Left lung (tissue), 4 donors: ENCODE measurements at regions not wholly inside any gene's neighbourhood (a gene's known extent, or its start where the extent isn't known, plus 50 kb on each side); places are given as distances from the start of the nearest gene placed in this dataset.

ENCODE experiments used
- ATAC-seq: fragments of 200-7000 bp; cut with Tn5 transposase; one replicate; pipeline ENCODE4 v1.9.1; 2020; ENCODE audit warnings: moderate library complexity
- DNase-seq, 4 donors: peaks; one replicate each; pipeline ENCODE4 v3.0.0-alpha.2; 2013 to 2020
- H3K27ac ChIP-seq, 2 donors: fragments of 200-600 bp; sonication (generic) in 1 of 2; one replicate each; pipeline versions ENCODE4 v1.5.0 to v1.8.0; 2020 to 2021
- H3K27me3 ChIP-seq, 2 donors: fragments of 200-600 bp; sonication (generic) in 1 of 2; one replicate each; pipeline versions ENCODE4 v1.5.0 to v1.8.0; 2020 to 2021
- H3K36me3 ChIP-seq, 2 donors: fragments of 200-600 bp; sonication (generic) in 1 of 2; one replicate each; pipeline versions ENCODE4 v1.5.0 to v1.8.0; 2020 to 2021
- H3K4me1 ChIP-seq, 2 donors: fragments of 200-600 bp; one replicate each; pipeline ENCODE4 v1.8.0; 2021
- H3K4me3 ChIP-seq, 2 donors: fragments of 200-600 bp; sonication (generic) in 1 of 2; one replicate each; pipeline versions ENCODE4 v1.5.0 to v1.8.0; 2020 to 2021; ENCODE audit warnings: mild to moderate bottlenecking in 1 of 2
- H3K9me3 ChIP-seq, 2 donors: fragments of 200-600 bp; sonication (generic) in 1 of 2; one replicate each; pipeline versions ENCODE4 v1.5.0 to v1.8.0; 2020 to 2021
- intact Hi-C, 2 donors: fragments of 100-400 bp; cut with DNase I; formaldehyde crosslinking; loops; one replicate each; pipeline versions ENCODE4 v1.11.2 to v1.14.2; 2022
- TF ChIP-seq, protein P1 (sequence below), 2 donors: fragments of 200-600 bp; sonication (generic) in 1 of 2; IDR thresholded peaks; one replicate each; pipeline versions ENCODE4 v1.5.0 to v1.8.0; 2021; ENCODE audit warnings: antibody characterized with exemption in 2 of 2
- donor health status: DM: no; HTN: yes; CAD: no.
- donor health status: DM: no; HTN: no; CAD: no.

DNA sequence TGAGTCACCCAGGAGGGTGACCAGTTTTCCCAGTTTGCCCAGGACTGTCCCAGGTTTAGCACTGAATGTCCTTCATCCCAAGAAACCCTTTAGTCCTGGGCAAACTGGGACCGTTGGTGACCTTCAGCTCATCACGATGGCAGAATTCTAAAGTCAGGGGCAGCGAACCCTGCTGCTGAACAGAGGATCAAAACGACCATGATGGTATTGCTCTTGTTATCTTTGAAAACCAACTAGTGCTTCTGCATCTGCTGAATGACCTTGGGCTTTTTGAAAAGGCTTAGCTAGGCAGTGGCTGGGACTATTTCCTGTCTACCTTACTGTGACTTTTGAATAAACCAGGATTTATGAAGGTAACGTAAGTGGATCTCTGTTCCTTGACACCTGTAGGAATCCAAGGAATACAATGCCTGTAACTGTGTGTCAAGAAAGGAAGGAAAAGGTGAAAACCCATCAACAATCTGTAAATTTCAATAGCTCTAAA lies 281.9 kb downstream of the SOX9 start:
- no peak overlapping the region for H3K4me3 ChIP-seq
- DNase-seq (no peak), ATAC-seq (no peak)
- TF ChIP-seq, protein P1, sequence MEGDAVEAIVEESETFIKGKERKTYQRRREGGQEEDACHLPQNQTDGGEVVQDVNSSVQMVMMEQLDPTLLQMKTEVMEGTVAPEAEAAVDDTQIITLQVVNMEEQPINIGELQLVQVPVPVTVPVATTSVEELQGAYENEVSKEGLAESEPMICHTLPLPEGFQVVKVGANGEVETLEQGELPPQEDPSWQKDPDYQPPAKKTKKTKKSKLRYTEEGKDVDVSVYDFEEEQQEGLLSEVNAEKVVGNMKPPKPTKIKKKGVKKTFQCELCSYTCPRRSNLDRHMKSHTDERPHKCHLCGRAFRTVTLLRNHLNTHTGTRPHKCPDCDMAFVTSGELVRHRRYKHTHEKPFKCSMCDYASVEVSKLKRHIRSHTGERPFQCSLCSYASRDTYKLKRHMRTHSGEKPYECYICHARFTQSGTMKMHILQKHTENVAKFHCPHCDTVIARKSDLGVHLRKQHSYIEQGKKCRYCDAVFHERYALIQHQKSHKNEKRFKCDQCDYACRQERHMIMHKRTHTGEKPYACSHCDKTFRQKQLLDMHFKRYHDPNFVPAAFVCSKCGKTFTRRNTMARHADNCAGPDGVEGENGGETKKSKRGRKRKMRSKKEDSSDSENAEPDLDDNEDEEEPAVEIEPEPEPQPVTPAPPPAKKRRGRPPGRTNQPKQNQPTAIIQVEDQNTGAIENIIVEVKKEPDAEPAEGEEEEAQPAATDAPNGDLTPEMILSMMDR (IDR thresholded peaks at IDR 0.05), result no peak
- H3K27me3 ChIP-seq, result no peaks in the 10 kb centered on the region
- peaks cover 2 to 3% of the 10 kb centered on the region in 2 donors for H3K4me1 ChIP-seq
- intact Hi-C loops, result no loop called here
- H3K27ac ChIP-seq, result no peak overlapping the region
- H3K9me3 ChIP-seq, result no peaks in the 10 kb centered on the region
- no peaks in the 10 kb centered on the region for H3K36me3 ChIP-seq

DNA sequence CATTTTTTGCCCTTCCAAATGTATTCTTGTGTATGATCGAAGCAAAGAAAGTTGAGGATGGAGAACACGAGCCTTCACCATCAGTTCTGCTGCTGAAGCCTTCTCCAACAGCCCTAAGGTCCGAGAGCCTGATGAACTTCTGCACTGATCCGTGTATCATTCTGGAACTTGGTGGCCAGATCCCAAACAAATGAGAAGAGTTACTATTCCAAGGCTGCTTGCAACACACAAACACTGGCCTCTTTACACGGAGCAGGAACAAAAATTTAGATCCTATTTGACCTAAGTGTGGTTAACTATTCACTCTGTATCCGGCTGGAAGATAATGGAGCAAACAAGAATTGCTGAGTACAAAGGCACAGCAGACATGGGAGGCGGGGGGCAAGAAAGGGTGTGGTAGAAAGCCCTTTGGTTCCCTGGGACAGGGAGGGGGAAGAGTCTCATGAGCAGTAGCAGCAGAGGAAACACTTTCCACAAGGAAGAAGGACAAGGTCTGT lies 282.9 kb downstream of the SOX9 start:
- Histone ChIP-seq H3K4me1 (peaks cover 4% of the 10 kb centered on the region in 2 donors), H3K9me3 (no peaks in the 10 kb centered on the region), H3K36me3 (no peaks in the 10 kb centered on the region), H3K4me3 (no peak overlapping the region), H3K27ac (no peak overlapping the region), H3K27me3 (no peaks in the 10 kb centered on the region)
- intact Hi-C loops, result no loop called here
- no peak for ATAC-seq
- DNase-seq, result no peak
- TF ChIP-seq, protein P1 (IDR thresholded peaks at IDR 0.05), result no peak

DNA sequence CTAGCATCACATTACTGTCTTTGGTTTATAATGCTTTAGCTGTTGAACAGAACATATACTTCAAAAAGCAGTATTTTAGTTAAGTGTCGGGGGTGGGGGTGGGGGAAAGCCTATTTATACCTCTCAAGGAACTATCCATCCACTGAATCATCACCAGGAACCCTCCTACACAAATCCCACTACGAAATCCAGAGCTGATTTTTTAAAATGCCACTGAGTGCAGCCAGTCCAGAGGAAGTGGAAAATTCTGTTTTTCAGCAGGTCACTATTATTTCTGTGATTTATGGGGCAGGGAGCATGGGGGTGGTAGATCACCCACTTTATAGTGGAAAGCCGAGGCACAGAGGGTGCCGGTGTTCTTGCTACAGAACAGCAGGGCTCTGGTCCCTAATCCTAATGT lies 284.1 kb downstream of the SOX9 start:
- DNase-seq (no peak), ATAC-seq (no peak)
- Histone ChIP-seq H3K36me3 (no peaks in the 10 kb centered on the region), H3K9me3 (no peaks in the 10 kb centered on the region), H3K27ac (no peak overlapping the region), H3K4me1 (peaks cover 4% of the 10 kb centered on the region in 2 donors), H3K27me3 (no peaks in the 10 kb centered on the region), H3K4me3 (no peak overlapping the region)
- TF ChIP-seq, protein P1 (IDR thresholded peaks at IDR 0.05), result no peak
- intact Hi-C loops, result no loop called here

DNA sequence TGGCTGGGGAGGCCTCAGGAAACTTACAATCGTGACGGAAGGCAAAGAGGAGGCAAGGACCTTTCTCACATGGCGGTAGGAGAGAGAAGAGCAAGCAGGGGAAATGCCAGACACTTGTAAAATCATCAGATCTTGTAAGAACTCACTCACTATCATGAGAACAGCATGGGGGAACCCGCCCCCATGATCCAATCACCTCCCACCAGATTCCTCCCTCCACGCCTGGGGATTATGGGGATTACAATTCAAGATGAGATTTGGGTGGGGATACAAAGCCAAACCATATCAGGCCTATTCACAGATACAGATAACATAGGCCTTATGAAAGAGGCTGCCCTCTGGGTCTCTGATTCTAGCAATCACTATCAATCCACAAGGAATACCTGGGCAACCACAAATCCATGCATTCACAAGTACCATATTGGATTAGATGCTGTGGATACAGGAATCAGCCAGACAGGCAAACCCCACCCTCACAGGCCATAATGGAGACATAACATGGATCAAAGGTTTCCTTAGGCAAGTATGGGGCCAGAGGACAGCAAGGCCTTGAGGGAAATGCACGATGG lies 284.9 kb downstream of the SOX9 start:
- H3K27me3 ChIP-seq, result no peaks in the 10 kb centered on the region
- no peak for DNase-seq
- no peaks in the 10 kb centered on the region for H3K36me3 ChIP-seq
- no peak for ATAC-seq
- TF ChIP-seq, protein P1 (IDR thresholded peaks at IDR 0.05), result no peak
- H3K9me3 ChIP-seq, result no peaks in the 10 kb centered on the region
- no peak overlapping the region for H3K4me3 ChIP-seq
- H3K4me1 ChIP-seq, result peaks cover 4% of the 10 kb centered on the region in 2 donors
- no peak overlapping the region for H3K27ac ChIP-seq
- intact Hi-C loops, result no loop called here

DNA sequence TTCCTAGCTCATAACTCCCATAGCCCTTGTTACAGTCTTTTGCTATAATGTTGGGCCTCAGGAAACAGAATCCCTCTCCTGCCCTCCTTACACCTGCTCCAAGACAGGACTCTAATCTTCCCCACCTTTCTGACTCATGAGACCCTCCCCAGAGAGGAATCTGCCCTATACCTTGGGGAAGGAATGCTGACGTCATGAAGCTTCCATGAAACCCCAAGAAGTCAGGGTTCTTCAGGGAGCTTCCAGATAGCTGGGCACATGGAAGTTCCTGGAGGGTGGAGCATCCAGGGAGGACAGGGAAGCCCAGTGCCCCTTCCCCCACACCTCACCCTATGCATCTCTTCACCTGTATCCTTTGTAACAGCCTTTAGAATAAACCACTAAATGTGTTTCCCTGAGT lies 285.7 kb downstream of the SOX9 start:
- DNase-seq (no peak), ATAC-seq (no peak)
- Histone ChIP-seq H3K4me3 (no peak overlapping the region), H3K27ac (no peak overlapping the region), H3K4me1 (peaks cover 4% of the 10 kb centered on the region in 2 donors), H3K27me3 (no peaks in the 10 kb centered on the region), H3K36me3 (no peaks in the 10 kb centered on the region), H3K9me3 (no peaks in the 10 kb centered on the region)
- intact Hi-C loops, result no loop called here
- TF ChIP-seq, protein P1 (IDR thresholded peaks at IDR 0.05), result no peak
